ENCODE measurements at regions not wholly inside any gene's neighbourhood (a gene's known extent, or its start where the extent isn't known, plus 50 kb on each side); places are given as distances from the start of the nearest gene placed in this dataset.
"Not testable (repeated sequence)": the region's sequence is repeated elsewhere in the genome, so short reads cannot be mapped to it uniquely, and the experiment has no call there.

GRCh38 chr3:193124861-193125260 is 116.2 kb upstream of the PLAAT1 start:
- DNase-seq (ENCODE audit: low spot score), result no peak

GRCh38 chr3:193129607-193130006 is 111.4 kb upstream of the PLAAT1 start:
- DNase-seq (ENCODE audit: low spot score), result no peak

GRCh38 chr3:193130576-193130975 is 110.4 kb upstream of the PLAAT1 start:
- DNase-seq (ENCODE audit: low spot score), result no peak

- no peak for DNase-seq (ENCODE audit: low spot score)
Measured at GRCh38 chr3:193132241-193132640, 108.8 kb upstream of the PLAAT1 start.

- DNase-seq (ENCODE audit: low spot score), result no peak
Measured at GRCh38 chr3:193132964-193133363, 108.1 kb upstream of the PLAAT1 start.

GRCh38 chr3:193134856-193135255 is 106.2 kb upstream of the PLAAT1 start:
- DNase-seq (ENCODE audit: low spot score), result no peak

- DNase-seq (ENCODE audit: low spot score), result no peak
Measured at GRCh38 chr3:193140381-193140780, 100.6 kb upstream of the PLAAT1 start.

- no peak for DNase-seq (ENCODE audit: low spot score)
Measured at GRCh38 chr3:193145248-193145647, 95.8 kb upstream of the PLAAT1 start.

GRCh38 chr3:193148688-193149473 is 92.1 kb upstream of the PLAAT1 start:
- DNase-seq (ENCODE audit: low spot score), result no peak

GRCh38 chr3:193149998-193150397 is 91.0 kb upstream of the PLAAT1 start:
- no peak for DNase-seq (ENCODE audit: low spot score)

- not testable (repeated sequence) for DNase-seq (ENCODE audit: low spot score)
Measured at GRCh38 chr3:193155044-193155781, 85.8 kb upstream of the PLAAT1 start.

- no peak for DNase-seq (ENCODE audit: low spot score)
Measured at GRCh38 chr3:193157051-193157450, 84.0 kb upstream of the PLAAT1 start.

GRCh38 chr3:193165431-193166120 is 75.4 kb upstream of the PLAAT1 start:
- DNase-seq (ENCODE audit: low spot score), result no peak

- no peak for DNase-seq (ENCODE audit: low spot score)
Measured at GRCh38 chr3:193168931-193169330, 72.1 kb upstream of the PLAAT1 start.

GRCh38 chr3:193174140-193174539 is 66.9 kb upstream of the PLAAT1 start:
- no peak for DNase-seq (ENCODE audit: low spot score)

GRCh38 chr3:193179332-193180012 is 61.5 kb upstream of the PLAAT1 start:
- DNase-seq (ENCODE audit: low spot score), result not testable (repeated sequence)

GRCh38 chr3:193187070-193187722 is 53.8 kb upstream of the PLAAT1 start:
- DNase-seq (ENCODE audit: low spot score), result no peak

- DNase-seq (ENCODE audit: low spot score), result no peak
Measured at GRCh38 chr3:193190146-193190786, 50.8 kb upstream of the PLAAT1 start.
